Left lung (tissue), 4 donors: ENCODE measurements at regions not wholly inside any gene's neighbourhood (a gene's known extent, or its start where the extent isn't known, plus 50 kb on each side); places are given as distances from the start of the nearest gene placed in this dataset.
A peak's percentile ranks its signal among the peaks of the same experiment; 100 is the strongest.

Experiments used
- ATAC-seq: fragments of 200-7000 bp; cut with Tn5 transposase; one replicate; pipeline ENCODE4 v1.9.1; 2020; ENCODE audit warnings: moderate library complexity
- DNase-seq, 4 donors: peaks; one replicate each; pipeline ENCODE4 v3.0.0-alpha.2; 2013 to 2020
- H3K27ac ChIP-seq, 2 donors: fragments of 200-600 bp; sonication (generic) in 1 of 2; one replicate each; pipeline versions ENCODE4 v1.5.0 to v1.8.0; 2020 to 2021
- H3K27me3 ChIP-seq, 2 donors: fragments of 200-600 bp; sonication (generic) in 1 of 2; one replicate each; pipeline versions ENCODE4 v1.5.0 to v1.8.0; 2020 to 2021
- H3K36me3 ChIP-seq, 2 donors: fragments of 200-600 bp; sonication (generic) in 1 of 2; one replicate each; pipeline versions ENCODE4 v1.5.0 to v1.8.0; 2020 to 2021
- H3K4me1 ChIP-seq, 2 donors: fragments of 200-600 bp; one replicate each; pipeline ENCODE4 v1.8.0; 2021
- H3K4me3 ChIP-seq, 2 donors: fragments of 200-600 bp; sonication (generic) in 1 of 2; one replicate each; pipeline versions ENCODE4 v1.5.0 to v1.8.0; 2020 to 2021; ENCODE audit warnings: mild to moderate bottlenecking in 1 of 2
- H3K9me3 ChIP-seq, 2 donors: fragments of 200-600 bp; sonication (generic) in 1 of 2; one replicate each; pipeline versions ENCODE4 v1.5.0 to v1.8.0; 2020 to 2021
- intact Hi-C, 2 donors: fragments of 100-400 bp; cut with DNase I; formaldehyde crosslinking; loops; one replicate each; pipeline versions ENCODE4 v1.11.2 to v1.14.2; 2022
- TF ChIP-seq, protein P1 (sequence below), 2 donors: fragments of 200-600 bp; sonication (generic) in 1 of 2; IDR thresholded peaks; one replicate each; pipeline versions ENCODE4 v1.5.0 to v1.8.0; 2021; ENCODE audit warnings: antibody characterized with exemption in 2 of 2
- donor health status: DM: no; HTN: yes; CAD: no.
- donor health status: DM: no; HTN: no; CAD: no.

DNA sequence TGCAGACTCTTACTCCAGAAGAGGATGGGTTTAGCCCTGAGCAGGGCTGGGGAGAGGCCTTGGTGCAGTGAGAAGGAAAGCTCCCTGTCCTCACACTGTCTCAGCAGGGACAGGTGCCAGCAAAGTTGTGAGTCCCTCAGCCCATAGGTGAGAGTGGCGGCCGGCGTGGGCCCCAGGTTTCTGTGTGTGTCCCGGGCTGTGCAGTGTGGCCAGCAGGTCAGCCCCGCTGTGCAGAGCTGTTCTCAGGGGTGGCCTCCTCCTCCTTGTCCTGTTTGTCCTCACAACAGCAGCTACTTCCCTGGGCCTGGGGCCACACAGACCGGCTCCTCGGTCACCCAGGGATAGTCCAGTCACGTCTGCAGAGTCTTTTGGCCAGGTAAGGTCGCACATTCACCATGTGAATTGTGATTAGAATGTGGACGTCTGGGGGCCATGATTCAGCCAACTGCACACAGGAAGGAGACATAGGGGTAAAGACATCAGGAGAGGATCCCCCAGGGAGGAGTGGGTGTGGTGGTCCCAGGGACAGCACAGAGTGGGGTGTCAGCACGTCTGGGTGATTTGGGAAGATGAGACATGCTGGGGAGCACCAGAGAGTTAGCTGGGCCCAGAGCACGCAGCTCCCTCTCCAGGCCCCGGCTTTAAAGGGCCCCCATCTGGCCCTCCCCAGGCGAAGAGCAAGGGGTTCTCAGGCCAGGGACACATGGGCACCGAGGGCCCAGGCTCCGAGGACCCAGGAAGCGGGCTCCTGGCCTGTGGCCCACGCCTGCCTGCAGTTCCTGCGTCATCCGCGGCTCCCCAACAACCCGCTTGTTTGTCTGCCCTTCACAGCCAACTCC, 81.6 kb downstream of the MYEOV start:
- TF ChIP-seq, protein P1, sequence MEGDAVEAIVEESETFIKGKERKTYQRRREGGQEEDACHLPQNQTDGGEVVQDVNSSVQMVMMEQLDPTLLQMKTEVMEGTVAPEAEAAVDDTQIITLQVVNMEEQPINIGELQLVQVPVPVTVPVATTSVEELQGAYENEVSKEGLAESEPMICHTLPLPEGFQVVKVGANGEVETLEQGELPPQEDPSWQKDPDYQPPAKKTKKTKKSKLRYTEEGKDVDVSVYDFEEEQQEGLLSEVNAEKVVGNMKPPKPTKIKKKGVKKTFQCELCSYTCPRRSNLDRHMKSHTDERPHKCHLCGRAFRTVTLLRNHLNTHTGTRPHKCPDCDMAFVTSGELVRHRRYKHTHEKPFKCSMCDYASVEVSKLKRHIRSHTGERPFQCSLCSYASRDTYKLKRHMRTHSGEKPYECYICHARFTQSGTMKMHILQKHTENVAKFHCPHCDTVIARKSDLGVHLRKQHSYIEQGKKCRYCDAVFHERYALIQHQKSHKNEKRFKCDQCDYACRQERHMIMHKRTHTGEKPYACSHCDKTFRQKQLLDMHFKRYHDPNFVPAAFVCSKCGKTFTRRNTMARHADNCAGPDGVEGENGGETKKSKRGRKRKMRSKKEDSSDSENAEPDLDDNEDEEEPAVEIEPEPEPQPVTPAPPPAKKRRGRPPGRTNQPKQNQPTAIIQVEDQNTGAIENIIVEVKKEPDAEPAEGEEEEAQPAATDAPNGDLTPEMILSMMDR (IDR thresholded peaks at IDR 0.05), result no peak
- peak in 2 of 4 donors; percentile 26 to 72 for DNase-seq

DNA sequence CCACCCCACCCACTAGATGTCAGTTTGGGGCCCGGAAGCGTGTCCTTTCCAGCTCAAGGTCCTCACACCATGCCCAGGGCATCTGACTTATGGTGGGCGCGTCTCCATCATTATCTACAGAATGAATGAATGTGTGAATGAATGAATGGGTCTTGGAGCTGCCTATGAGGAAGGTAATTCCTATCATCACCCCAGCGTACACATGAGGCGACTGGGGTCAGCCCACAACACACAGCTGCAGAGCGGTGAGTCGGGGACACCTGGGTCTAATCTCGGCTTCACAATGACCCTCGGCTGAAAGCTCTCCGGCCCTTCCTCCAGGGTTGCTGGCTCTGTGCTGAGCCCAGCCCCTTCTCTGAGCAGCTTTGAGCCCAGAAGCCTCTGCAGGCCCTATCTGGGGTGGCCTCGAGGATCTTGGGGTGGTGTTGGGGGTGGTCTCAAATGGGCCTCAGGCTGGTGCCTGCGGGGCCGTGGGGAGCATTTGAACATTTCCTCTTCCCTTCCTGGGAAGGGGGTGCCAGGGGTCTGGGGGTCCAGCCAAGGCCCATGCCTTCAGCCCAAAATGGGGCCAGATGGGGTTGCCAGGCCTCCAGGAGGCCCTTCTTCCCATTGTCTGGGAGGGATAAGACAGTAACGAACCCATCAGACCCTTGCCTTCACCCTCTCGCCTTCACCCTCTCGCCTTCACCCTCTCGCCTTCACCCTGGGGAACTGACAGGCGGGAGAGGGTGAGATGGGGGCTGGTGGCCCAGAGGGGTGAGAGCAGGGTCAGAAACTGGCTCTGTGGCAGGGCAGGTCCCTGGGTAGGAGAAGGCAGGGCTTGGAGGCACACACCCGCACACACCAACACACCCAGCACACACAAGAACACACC, 82.4 kb downstream of the MYEOV start:
- H3K27ac ChIP-seq, result no peak overlapping the region
- intact Hi-C loops, result no loop called here
- no peaks in the 10 kb centered on the region for H3K36me3 ChIP-seq
- ATAC-seq, result no peak
- H3K4me1 ChIP-seq, result peaks cover 0 to 5% of the 10 kb centered on the region in 2 donors
- H3K27me3 ChIP-seq, result no peaks in the 10 kb centered on the region
- TF ChIP-seq, protein P1 (IDR thresholded peaks at IDR 0.05), result no peak
- no peaks in the 10 kb centered on the region for H3K9me3 ChIP-seq
- no peak overlapping the region for H3K4me3 ChIP-seq
- DNase-seq, result no peak

More for the DNA sequence above, 81.6 kb downstream of the MYEOV start:
- Histone ChIP-seq H3K4me1 (peaks cover 0 to 5% of the 10 kb centered on the region in 2 donors), H3K9me3 (no peaks in the 10 kb centered on the region), H3K27ac (no peak overlapping the region), H3K27me3 (no peaks in the 10 kb centered on the region), H3K4me3 (no peak overlapping the region), H3K36me3 (no peaks in the 10 kb centered on the region)
- intact Hi-C loops, result no loop called here
- no peak for ATAC-seq

DNA sequence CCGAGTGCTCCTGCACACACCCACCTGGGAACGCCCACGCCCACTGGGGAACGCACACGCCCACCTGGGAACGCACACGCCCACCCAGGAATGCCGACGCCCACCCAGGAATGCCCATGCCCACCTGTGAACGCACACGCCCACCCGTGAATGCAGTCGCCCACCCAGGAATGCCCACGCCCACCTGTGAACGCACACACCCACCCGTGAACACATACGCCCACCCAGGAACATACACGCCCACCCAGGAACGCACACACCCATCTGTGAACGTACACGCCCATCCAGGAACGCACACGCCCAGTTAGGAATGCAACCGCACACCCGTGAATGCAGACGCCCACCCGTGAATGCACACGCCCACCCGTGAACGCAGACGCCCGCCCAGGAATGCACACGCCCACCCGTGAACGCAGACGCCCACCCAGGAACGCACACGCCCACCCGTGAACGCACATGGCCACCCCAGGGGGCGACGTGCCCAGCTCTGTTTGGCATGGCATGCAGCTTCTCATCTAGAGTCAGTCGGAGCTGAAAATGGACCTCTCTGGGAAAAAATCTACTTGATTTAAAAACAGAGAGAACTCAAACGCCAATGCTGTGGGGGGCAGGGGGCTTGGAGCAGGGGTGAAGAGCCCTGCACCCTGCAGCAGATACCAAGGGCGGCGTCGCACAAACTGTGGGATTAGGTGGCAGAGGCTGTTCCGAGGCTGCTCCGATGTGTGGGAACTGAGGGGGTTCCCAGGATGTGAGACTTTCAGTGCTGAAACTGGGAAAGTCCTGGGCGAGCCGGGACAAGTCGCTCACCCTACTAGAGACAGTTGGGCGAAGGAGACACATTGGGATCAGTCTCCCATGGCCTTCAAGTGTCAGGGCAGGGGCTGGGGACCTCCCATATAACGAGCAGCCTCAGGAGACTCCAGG, 83.3 kb downstream of the MYEOV start:
- DNase-seq, result peak in 2 of 4 donors; percentile 26 to 55
- Histone ChIP-seq H3K4me1 (peaks cover 0 to 5% of the 10 kb centered on the region in 2 donors), H3K27ac (no peak overlapping the region), H3K4me3 (no peak overlapping the region), H3K9me3 (no peaks in the 10 kb centered on the region), H3K36me3 (no peaks in the 10 kb centered on the region), H3K27me3 (no peaks in the 10 kb centered on the region)
- intact Hi-C loops, result no loop called here
- TF ChIP-seq, protein P1 (IDR thresholded peaks at IDR 0.05), result no peak
- no peak for ATAC-seq

DNA sequence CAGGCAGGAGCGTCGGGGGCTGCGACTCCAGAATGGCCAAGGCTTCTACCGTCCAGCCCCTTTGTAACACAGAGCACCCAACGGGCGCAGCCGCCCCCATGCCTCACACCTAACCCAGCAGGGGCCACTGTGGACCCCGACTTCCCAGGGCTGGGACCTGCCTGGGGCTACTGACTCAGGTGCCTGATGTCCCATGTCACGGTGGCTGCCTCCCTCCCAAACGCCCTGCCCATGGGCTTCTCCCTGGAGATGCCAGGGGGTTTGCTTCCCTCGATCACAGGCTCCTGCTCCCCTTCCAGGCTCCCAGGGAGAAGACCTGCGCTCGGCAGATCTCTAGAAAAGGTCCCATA, 84.0 kb downstream of the MYEOV start:
- Histone ChIP-seq H3K4me1 (peaks cover 0 to 5% of the 10 kb centered on the region in 2 donors), H3K27me3 (no peaks in the 10 kb centered on the region), H3K36me3 (no peaks in the 10 kb centered on the region), H3K4me3 (no peak overlapping the region), H3K27ac (no peak overlapping the region), H3K9me3 (no peaks in the 10 kb centered on the region)
- ATAC-seq, result no peak
- peak in 1 of 4 donors; percentile 22 for DNase-seq
- intact Hi-C loops, result no loop called here
- TF ChIP-seq, protein P1 (IDR thresholded peaks at IDR 0.05), result no peak
